ENCODE measurements at regions not wholly inside any gene's neighbourhood (a gene's known extent, or its start where the extent isn't known, plus 50 kb on each side); places are given as distances from the start of the nearest gene placed in this dataset.

Small RNAs in the stretch of these regions (small RNA-seq; reads per million reads assigned to genes)
- gene RNU7-13P, result 0 reads per million in 3 donors

Measured in esophagus muscularis mucosa (tissue), 3 donors.